NT2/D1 (cell line): ENCODE measurements at regions not wholly inside any gene's neighbourhood (a gene's known extent, or its start where the extent isn't known, plus 50 kb on each side); places are given as distances from the start of the nearest gene placed in this dataset.
"Not testable (repeated sequence)": the region's sequence is repeated elsewhere in the genome, so short reads cannot be mapped to it uniquely, and the experiment has no call there.

Experiments
- DNase-seq: peaks from one replicate; pipeline ENCODE4 v3.0.0-alpha.2; 2011; ENCODE audit warnings: low read depth, low spot score
- H3K27me3 ChIP-seq: 2 replicates; pipeline ENCODE4 v1.6.0; 2011; ENCODE audit warnings: mild to moderate bottlenecking; ENCODE audit not compliant: insufficient read length, insufficient read depth
- H3K36me3 ChIP-seq: 2 replicates; pipeline ENCODE4 v1.6.1; 2011; ENCODE audit warnings: mild to moderate bottlenecking, low read length, mixed read lengths; ENCODE audit not compliant: insufficient read depth, insufficient read length
- H3K4me1 ChIP-seq: 2 replicates; pipeline ENCODE4 v1.5.1; 2011; ENCODE audit not compliant: insufficient read depth, insufficient read length
- H3K4me3 ChIP-seq: 2 replicates; pipeline ENCODE4 v1.5.1; 2011; ENCODE audit warnings: low read depth; ENCODE audit not compliant: insufficient read length
- H3K9ac ChIP-seq: 2 replicates; pipeline ENCODE4 v1.6.0; 2011; ENCODE audit warnings: low read depth; ENCODE audit not compliant: insufficient read length
- H3K9me3 ChIP-seq: 2 replicates; pipeline ENCODE4 v1.5.1; 2011; ENCODE audit warnings: mild to moderate bottlenecking, low read length; ENCODE audit not compliant: insufficient read depth
- SUZ12 ChIP-seq: IDR thresholded peaks from 2 replicates; pipeline ENCODE4 v1.6.1; 2011; ENCODE audit not compliant: insufficient read length, insufficient read depth; ENCODE audit errors: extremely low read depth
- YY1 ChIP-seq: IDR thresholded peaks from 2 replicates; pipeline ENCODE4 v1.6.1; 2011; ENCODE audit not compliant: insufficient read length, insufficient read depth
- ZNF274 ChIP-seq: IDR thresholded peaks from 2 replicates; pipeline ENCODE4 v1.6.1; 2011; ENCODE audit warnings: mild to moderate bottlenecking, low read depth, low read length

DNA sequence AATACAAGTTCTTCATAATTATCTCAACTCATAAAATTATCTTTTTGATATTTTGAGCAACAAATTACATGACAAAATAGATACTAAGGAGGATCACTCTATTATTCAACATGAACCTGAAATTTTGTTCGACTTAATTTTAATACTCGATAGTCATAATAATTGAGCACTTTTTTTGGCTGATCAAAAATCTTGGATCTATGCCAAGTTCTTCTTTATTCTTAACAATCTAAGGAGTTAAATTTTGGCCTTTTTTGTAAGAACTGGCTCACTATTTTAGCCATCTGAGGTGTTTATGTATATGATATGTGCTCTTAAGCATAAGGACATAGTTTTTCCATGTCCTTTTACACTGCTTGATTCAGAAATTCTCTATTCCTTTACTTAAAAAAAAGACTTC lies 996.1 kb upstream of the COX7C start:
- DNase-seq = no peak
- H3K9ac ChIP-seq = no peak overlapping the region
- H3K9me3 ChIP-seq = peaks cover 2% of the 10 kb centered on the region; the same call in 1 of the 2 replicates
- H3K27me3 ChIP-seq = no peaks in the 10 kb centered on the region
- TF ChIP-seq YY1 (no peak), SUZ12 (no peak), ZNF274 (no peak)
- H3K36me3 ChIP-seq = no peaks in the 10 kb centered on the region
- no peak overlapping the region for H3K4me3 ChIP-seq
- H3K4me1 ChIP-seq = no peaks in the 10 kb centered on the region

DNA sequence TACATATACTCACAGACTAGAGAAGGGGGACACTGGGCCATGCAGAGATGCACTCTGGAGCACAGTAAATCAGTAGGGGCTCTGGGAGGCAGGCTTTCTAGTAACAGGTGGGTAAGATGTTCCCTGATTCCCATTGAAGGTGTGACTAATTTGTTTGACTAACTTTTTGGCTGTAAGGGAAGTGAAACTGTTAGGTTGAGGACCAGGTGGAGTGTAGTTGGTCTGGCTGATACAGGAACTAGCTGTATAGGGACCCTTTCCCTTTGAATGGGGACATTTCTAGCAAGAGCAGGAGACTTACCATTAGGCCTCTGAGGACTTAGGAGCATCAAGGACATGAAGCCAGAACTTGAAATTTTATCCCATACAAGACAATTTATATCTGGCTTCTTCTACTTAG lies 989.6 kb upstream of the COX7C start:
- no peaks in the 10 kb centered on the region for H3K36me3 ChIP-seq
- no peak for TF ChIP-seq SUZ12
- no peak for TF ChIP-seq ZNF274
- TF ChIP-seq YY1 = no peak
- no peaks in the 10 kb centered on the region for H3K4me1 ChIP-seq
- H3K4me3 ChIP-seq = no peak overlapping the region
- no peaks in the 10 kb centered on the region for H3K9me3 ChIP-seq
- H3K9ac ChIP-seq = no peak overlapping the region
- no peak for DNase-seq
- H3K27me3 ChIP-seq = no peaks in the 10 kb centered on the region

DNA sequence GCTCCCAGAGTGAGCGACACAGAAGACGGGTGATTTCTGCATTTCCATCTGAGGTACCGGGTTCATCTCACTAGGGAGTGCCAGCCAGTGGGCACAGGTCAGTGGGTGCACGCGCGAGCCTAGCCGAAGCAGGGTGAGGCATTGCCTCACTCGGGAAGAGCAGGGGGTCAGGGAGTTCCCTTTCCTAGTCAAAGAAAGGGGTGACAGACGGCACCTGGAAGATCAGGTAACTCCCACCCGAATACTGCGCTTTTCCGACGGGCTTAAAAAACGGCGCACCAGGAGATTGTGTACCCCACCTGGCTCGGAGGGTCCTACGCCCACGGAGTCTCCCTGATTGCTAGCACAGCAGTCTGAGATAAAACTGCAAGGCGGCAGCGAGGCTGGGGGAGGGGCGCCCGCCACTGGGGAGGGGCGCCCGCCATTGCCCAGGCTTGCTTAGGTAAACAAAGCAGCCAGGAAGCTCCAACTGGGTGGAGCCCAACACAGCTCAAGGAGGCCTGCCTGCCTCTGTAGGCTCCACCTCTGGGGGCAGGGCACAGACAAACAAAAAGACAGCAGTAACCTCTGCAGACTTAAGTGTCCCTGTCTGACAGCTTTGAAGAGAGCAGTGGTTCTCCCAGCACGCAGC lies 979.1 kb upstream of the COX7C start:
- H3K4me1 ChIP-seq, H3K27me3 ChIP-seq, H3K4me3 ChIP-seq, H3K36me3 ChIP-seq, H3K9me3 ChIP-seq, DNase-seq: not testable (repeated sequence)
- peak overlapping the region; percentile 10 for H3K9ac ChIP-seq

DNA sequence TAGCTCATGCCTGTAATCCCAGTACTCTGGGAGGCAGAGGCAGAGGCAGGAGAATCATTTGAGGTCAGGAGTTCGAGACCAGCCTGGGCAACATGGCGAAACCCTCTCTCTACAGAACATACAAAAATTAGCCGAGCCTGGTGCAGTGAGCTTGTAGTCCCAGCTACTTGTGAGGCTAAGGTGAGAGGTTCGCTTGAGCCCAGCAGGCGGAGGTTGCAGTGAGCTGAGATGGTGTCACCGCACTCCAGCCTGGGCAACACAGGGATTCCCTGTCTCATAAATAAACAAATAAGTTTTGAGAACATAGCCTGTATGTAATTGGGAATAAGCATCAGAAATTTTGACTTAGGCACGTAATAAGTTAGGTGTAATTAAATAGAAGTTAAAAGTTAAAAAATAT lies 971.7 kb upstream of the COX7C start:
- H3K9ac ChIP-seq = no peak overlapping the region

DNA sequence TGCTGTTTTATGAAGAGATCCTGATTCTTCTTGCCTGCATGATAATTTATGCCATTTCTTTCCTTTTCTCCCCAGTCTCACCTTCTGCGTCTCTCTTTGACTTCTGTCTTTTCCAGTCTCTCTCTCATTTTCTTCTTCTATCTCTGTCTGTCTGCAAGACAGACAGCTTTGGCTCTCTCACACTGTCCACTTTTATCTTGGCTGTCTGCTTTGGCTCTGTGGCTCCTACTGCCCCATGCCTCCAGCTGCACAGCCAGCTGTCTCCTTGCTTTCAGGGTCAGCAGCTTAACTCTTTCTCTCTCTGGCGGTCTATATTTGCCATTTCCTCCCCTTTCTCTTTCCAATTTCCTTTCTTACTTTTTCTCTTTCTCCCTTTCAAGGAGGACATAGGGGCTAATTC lies 971.1 kb upstream of the COX7C start:
- Histone ChIP-seq H3K4me3 (no peak overlapping the region), H3K9me3 (no peaks in the 10 kb centered on the region), H3K9ac (no peak overlapping the region), H3K36me3 (no peaks in the 10 kb centered on the region), H3K27me3 (no peaks in the 10 kb centered on the region), H3K4me1 (no peaks in the 10 kb centered on the region)
- no peak for DNase-seq
- TF ChIP-seq SUZ12 (no peak), YY1 (no peak), ZNF274 (no peak)

More for the DNA sequence above, 971.7 kb upstream of the COX7C start:
- no peak for TF ChIP-seq ZNF274
- no peak for TF ChIP-seq SUZ12
- no peak for TF ChIP-seq YY1
- DNase-seq = no peak
- H3K36me3 ChIP-seq = no peaks in the 10 kb centered on the region
- H3K4me3 ChIP-seq = no peak overlapping the region
- no peaks in the 10 kb centered on the region for H3K4me1 ChIP-seq
- H3K27me3 ChIP-seq = no peaks in the 10 kb centered on the region
- H3K9me3 ChIP-seq = no peaks in the 10 kb centered on the region

DNA sequence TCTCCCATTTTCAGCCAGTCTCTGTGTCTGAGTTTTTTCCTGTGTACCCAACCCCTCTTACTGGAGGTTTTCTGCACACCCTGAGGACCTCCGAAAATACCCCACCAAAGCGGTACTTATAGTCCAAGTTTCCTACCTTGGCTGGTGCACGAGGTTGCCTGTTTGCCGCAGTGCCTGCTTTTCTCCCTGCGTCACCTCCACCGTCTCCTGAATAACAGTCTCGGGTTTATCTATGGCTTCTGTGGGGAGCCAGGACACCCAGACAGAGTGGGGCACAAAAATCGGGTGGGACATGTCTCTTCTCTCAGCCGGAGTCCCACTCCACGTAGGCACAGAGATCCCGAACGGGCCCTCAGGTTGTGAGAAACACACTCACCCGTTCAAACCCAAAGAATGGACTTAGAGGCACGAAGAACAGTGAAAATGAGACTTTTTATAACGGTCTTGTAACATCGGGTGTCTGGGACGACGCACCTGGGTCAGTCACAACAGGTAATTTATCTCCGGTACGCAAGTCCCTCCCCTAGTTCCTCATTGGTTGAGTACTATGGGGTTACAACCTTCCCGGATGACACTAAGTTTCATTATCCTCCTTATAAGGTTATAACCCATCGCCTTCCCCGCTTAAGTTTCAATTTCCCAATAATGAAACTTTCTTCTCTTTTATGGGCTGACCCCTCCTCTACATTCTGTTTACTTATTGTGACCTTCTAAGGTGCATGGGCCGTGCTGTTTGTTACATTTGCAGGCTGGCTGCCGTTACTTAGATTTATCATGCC lies 970.2 kb upstream of the COX7C start:
- no peak for DNase-seq
- Histone ChIP-seq H3K4me1 (no peaks in the 10 kb centered on the region), H3K9me3 (no peaks in the 10 kb centered on the region), H3K9ac (no peak overlapping the region), H3K4me3 (no peak overlapping the region), H3K27me3 (no peaks in the 10 kb centered on the region), H3K36me3 (no peaks in the 10 kb centered on the region)
- TF ChIP-seq YY1 (no peak), ZNF274 (no peak), SUZ12 (no peak)

DNA sequence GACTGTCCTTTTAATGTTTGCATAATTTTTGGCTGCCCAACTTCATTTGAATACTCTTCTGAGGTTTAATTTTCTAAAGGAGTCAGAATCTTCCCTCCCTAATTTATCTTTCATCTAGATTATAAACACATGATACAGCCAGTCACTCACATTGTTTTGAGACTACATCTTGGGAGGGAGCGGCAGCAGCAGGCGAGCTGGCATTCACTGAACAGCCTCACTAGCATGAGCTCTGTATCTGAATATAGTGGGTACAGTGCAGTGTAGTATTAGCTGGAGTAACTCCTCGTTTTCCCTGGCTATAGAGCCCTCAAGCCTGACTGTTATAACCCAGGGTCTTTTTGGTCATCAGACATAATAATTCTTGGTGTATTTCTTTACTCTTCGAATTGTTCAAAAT lies 969.2 kb upstream of the COX7C start:
- no peak overlapping the region for H3K4me3 ChIP-seq
- H3K4me1 ChIP-seq = no peaks in the 10 kb centered on the region
- H3K27me3 ChIP-seq = no peaks in the 10 kb centered on the region
- DNase-seq = no peak
- TF ChIP-seq YY1 (no peak), SUZ12 (no peak), ZNF274 (no peak)
- H3K9me3 ChIP-seq = no peaks in the 10 kb centered on the region
- no peaks in the 10 kb centered on the region for H3K36me3 ChIP-seq
- H3K9ac ChIP-seq = no peak overlapping the region
